SK-N-SH (cell line): ENCODE measurements at regions not wholly inside any gene's neighbourhood (a gene's known extent, or its start where the extent isn't known, plus 50 kb on each side); places are given as distances from the start of the nearest gene placed in this dataset.

Source experiments
- CTCF ChIP-seq: fragments of 200-600 bp; sonication (generic); IDR thresholded peaks from 2 replicates; pipeline ENCODE4 v1.6.1; 2017; ENCODE audit warnings: antibody characterized with exemption, mild to moderate bottlenecking, moderate library complexity
- EP300 ChIP-seq, 2 experiments: IDR thresholded peaks; 2 replicates each; pipeline versions ENCODE4 v1.4.0 to v1.6.1; 2012; ENCODE audit warnings: borderline replicate concordance in 1 of 2, low read depth in 1 of 2, low read length in 1 of 2
- EZH2phosphoT487 ChIP-seq: fragments of 200-600 bp; sonication (generic); IDR thresholded peaks from 2 replicates; pipeline ENCODE4 v1.6.1; 2017; ENCODE audit warnings: low read depth, mixed run types, mild to moderate bottlenecking, antibody characterized with exemption, moderate library complexity, borderline replicate concordance
- GABPA ChIP-seq: IDR thresholded peaks from 2 replicates; pipeline ENCODE4 v1.4.0; 2012; ENCODE audit warnings: low read depth, mild to moderate bottlenecking
- JUND ChIP-seq: IDR thresholded peaks from 2 replicates; pipeline ENCODE4 v1.4.0; 2012
- MXI1 ChIP-seq: IDR thresholded peaks from 2 replicates; pipeline ENCODE4 v1.6.1; 2012; ENCODE audit warnings: mild to moderate bottlenecking, low read depth, low read length, improper control_type of control experiment
- POLR2AphosphoS5 ChIP-seq: IDR thresholded peaks from 2 replicates; pipeline ENCODE4 v1.6.1; 2012; ENCODE audit warnings: low read depth, low read length

GRCh38 chr4:96483308-96484030 lies 643.6 kb downstream of the PDHA2 start:
- no peak for TF ChIP-seq POLR2AphosphoS5
- no peak for TF ChIP-seq MXI1
- no peak for TF ChIP-seq CTCF
- TF ChIP-seq GABPA: no peak
- no peak for TF ChIP-seq EZH2phosphoT487
- no peak for TF ChIP-seq JUND
- no peak for TF ChIP-seq EP300 (IDR thresholded peaks at IDR 0.05; ENCODE audit: borderline replicate concordance in 1 of 2, low read depth in 1 of 2, low read length in 1 of 2)
